SK-N-MC (cell line): ENCODE measurements at regions not wholly inside any gene's neighbourhood (a gene's known extent, or its start where the extent isn't known, plus 50 kb on each side); places are given as distances from the start of the nearest gene placed in this dataset.

ENCODE experiments used
- EZH2 ChIP-seq: fragments of 200-600 bp; sonication (generic); IDR thresholded peaks from one replicate; pipeline ENCODE4 v1.6.1; 2017; ENCODE audit warnings: antibody characterized with exemption
- POLR2AphosphoS5 ChIP-seq: IDR thresholded peaks from 2 replicates; pipeline ENCODE4 v1.6.1; 2012; ENCODE audit warnings: mild to moderate bottlenecking, low read depth, low read length, borderline replicate concordance

- TF ChIP-seq POLR2AphosphoS5 (no peak), EZH2 (no peak)
Observed at GRCh38 chr10:23927576-23928325, 281.2 kb upstream of the KIAA1217 start.
